ENCODE measurements at regions not wholly inside any gene's neighbourhood (a gene's known extent, or its start where the extent isn't known, plus 50 kb on each side); places are given as distances from the start of the nearest gene placed in this dataset.

DNA sequence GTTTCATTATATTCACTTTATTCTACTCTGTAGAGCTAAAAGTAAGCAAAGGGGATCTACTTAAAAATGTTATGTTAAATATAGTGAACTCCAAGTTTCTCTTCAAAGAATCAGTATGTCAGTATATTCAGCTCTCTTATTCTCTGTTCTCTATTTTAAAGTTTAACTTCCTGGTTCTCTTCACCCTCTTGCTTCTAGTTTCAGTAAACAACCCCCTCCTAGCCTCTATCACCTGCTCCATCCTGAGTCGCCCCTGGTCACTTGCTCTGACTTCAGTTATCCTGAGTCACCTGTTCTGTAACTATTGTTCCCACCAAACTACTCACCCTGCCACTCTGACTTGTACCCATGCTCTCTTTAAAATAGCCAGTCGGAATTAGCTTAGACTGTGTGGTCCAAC is 180.9 kb upstream of the AADAT start:
- Histone ChIP-seq H3K79me2 (no peaks in the 10 kb centered on the region), H3K4me2 (ENCODE audit: low read length) (no peak overlapping the region), H2AFZ (no peak overlapping the region), H3K36me3 (ENCODE audit: control insufficient read depth, insufficient read depth, low read length) (no peaks in the 10 kb centered on the region), H3K4me1 (no peaks in the 10 kb centered on the region), H3K4me3 (ENCODE audit: low read depth, low read length) (no peak overlapping the region), H3K27me3 (ENCODE audit: control insufficient read depth, insufficient read depth, low read length) (no peaks in the 10 kb centered on the region), H3K27ac (no peak overlapping the region), H3K9ac (no peak overlapping the region), H3K9me3 (ENCODE audit: control insufficient read depth, low read length) (no peaks in the 10 kb centered on the region)
- TF ChIP-seq, protein P1, sequence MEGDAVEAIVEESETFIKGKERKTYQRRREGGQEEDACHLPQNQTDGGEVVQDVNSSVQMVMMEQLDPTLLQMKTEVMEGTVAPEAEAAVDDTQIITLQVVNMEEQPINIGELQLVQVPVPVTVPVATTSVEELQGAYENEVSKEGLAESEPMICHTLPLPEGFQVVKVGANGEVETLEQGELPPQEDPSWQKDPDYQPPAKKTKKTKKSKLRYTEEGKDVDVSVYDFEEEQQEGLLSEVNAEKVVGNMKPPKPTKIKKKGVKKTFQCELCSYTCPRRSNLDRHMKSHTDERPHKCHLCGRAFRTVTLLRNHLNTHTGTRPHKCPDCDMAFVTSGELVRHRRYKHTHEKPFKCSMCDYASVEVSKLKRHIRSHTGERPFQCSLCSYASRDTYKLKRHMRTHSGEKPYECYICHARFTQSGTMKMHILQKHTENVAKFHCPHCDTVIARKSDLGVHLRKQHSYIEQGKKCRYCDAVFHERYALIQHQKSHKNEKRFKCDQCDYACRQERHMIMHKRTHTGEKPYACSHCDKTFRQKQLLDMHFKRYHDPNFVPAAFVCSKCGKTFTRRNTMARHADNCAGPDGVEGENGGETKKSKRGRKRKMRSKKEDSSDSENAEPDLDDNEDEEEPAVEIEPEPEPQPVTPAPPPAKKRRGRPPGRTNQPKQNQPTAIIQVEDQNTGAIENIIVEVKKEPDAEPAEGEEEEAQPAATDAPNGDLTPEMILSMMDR (IDR thresholded peaks at IDR 0.05): no peak

DNA sequence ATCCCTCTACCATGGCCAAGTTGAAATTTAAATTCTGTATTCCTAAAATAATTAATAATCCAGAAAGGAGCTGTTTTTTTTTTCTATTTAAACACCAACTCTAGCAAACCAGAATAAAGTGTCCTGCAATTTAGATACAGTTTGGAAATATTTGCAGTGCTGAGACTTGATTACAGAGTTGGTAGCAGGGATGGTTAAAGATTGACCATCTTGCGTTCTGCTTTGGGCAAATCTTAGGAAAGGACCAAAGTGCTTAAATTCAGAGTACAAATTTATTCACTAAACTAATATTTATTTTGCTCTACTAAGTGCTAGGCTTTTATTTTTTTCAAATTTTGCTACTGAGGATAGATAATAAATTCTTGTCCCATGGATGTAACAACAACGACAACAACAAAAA is 180.2 kb upstream of the AADAT start:
- H3K9ac ChIP-seq: no peak overlapping the region
- H3K9me3 ChIP-seq (ENCODE audit: control insufficient read depth, low read length): no peaks in the 10 kb centered on the region
- H3K79me2 ChIP-seq: no peaks in the 10 kb centered on the region
- no peaks in the 10 kb centered on the region for H3K36me3 ChIP-seq (ENCODE audit: control insufficient read depth, insufficient read depth, low read length)
- H3K4me2 ChIP-seq (ENCODE audit: low read length): no peak overlapping the region
- TF ChIP-seq, protein P1 (IDR thresholded peaks at IDR 0.05): no peak
- no peak overlapping the region for H3K4me3 ChIP-seq (ENCODE audit: low read depth, low read length)
- H2AFZ ChIP-seq: no peak overlapping the region
- H3K4me1 ChIP-seq: no peaks in the 10 kb centered on the region
- H3K27ac ChIP-seq: no peak overlapping the region
- no peaks in the 10 kb centered on the region for H3K27me3 ChIP-seq (ENCODE audit: control insufficient read depth, insufficient read depth, low read length)

DNA sequence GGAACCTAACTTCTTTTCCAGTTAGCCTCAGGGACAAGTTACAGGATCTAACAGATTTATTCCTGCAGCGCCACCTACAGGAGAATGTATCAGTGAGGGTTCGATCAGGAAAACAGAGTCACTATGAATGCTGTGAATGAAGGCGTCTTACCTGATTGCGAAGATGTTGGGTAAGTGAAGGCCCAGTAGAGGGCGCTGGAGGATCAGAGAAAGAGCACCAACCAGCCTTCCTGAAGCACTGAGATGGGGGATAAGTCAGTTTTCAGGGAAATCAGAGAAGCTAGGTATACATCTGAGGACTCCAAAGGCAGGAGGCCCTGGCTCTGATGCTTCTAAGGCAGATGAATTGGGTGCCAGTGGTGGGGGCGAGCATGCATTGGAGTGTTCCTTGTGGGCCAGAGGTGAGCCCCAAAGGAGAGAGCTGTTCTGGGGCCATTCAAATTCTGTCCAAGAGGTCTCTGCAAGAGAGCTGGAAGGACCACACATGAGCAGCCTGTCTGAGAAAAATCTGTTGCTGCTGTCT is 169.9 kb upstream of the AADAT start:
- Histone ChIP-seq H3K79me2 (no peaks in the 10 kb centered on the region), H3K27me3 (ENCODE audit: control insufficient read depth, insufficient read depth, low read length) (no peaks in the 10 kb centered on the region), H3K9ac (no peak overlapping the region), H3K36me3 (ENCODE audit: control insufficient read depth, insufficient read depth, low read length) (no peaks in the 10 kb centered on the region), H3K4me3 (ENCODE audit: low read depth, low read length) (no peak overlapping the region), H3K9me3 (ENCODE audit: control insufficient read depth, low read length) (no peaks in the 10 kb centered on the region), H2AFZ (no peak overlapping the region), H3K27ac (no peak overlapping the region), H3K4me1 (no peaks in the 10 kb centered on the region), H3K4me2 (ENCODE audit: low read length) (no peak overlapping the region)
- TF ChIP-seq, protein P1 (IDR thresholded peaks at IDR 0.05): no peak

DNA sequence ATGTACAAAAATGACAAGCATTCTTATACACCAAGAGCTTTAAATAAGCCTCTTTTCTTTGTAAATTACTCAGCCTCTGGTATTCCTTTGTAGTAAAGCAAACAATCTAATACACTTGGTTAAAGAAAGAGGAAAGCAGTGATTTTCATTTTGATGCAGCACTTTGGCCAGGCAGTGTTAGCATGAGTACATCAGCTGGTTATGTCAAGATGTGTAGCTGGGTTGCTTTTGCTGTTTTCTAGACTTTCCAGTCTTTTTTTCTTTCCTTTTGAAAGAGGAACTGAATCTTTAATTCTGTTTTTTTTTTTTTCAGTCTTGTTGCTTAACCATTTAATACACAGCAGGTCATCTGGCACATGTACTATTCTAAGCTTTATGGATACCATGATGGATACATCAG is 167.1 kb upstream of the AADAT start:
- Histone ChIP-seq H3K4me1 (no peaks in the 10 kb centered on the region), H3K79me2 (no peaks in the 10 kb centered on the region), H3K27me3 (ENCODE audit: control insufficient read depth, insufficient read depth, low read length) (no peaks in the 10 kb centered on the region), H3K9ac (no peak overlapping the region), H3K4me2 (ENCODE audit: low read length) (no peak overlapping the region), H2AFZ (no peak overlapping the region), H3K27ac (no peak overlapping the region), H3K36me3 (ENCODE audit: control insufficient read depth, insufficient read depth, low read length) (no peaks in the 10 kb centered on the region), H3K4me3 (ENCODE audit: low read depth, low read length) (no peak overlapping the region), H3K9me3 (ENCODE audit: control insufficient read depth, low read length) (no peaks in the 10 kb centered on the region)
- TF ChIP-seq, protein P1 (IDR thresholded peaks at IDR 0.05): no peak

DNA sequence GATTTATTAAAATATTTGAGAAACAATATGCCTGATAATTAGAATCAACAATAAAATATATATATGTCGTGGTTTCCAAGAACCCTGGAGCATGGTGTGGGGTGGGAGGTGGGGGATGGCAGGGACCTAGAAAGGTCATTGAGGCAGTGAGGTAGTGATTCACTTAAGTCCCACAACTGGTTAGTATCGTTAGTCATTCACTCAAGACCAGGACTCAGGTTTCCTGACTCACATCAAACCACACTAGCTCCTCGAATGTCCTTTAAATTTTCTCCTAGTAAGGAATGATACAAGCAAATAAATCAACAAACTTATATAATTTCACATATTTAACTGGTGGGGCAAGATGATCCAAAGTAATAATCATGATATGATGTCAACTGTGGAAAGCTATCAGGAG is 158.8 kb upstream of the AADAT start:
- H3K4me2 ChIP-seq (ENCODE audit: low read length): no peak overlapping the region
- H3K4me3 ChIP-seq (ENCODE audit: low read depth, low read length): no peak overlapping the region
- no peaks in the 10 kb centered on the region for H3K4me1 ChIP-seq
- H2AFZ ChIP-seq: no peak overlapping the region
- no peaks in the 10 kb centered on the region for H3K36me3 ChIP-seq (ENCODE audit: control insufficient read depth, insufficient read depth, low read length)
- H3K79me2 ChIP-seq: no peaks in the 10 kb centered on the region
- H3K27ac ChIP-seq: no peak overlapping the region
- no peaks in the 10 kb centered on the region for H3K9me3 ChIP-seq (ENCODE audit: control insufficient read depth, low read length)
- TF ChIP-seq, protein P1 (IDR thresholded peaks at IDR 0.05): no peak
- H3K27me3 ChIP-seq (ENCODE audit: control insufficient read depth, insufficient read depth, low read length): no peaks in the 10 kb centered on the region
- H3K9ac ChIP-seq: no peak overlapping the region

Data from parathyroid adenoma (tissue), 2 donors.